PFSK-1 (cell line): ENCODE measurements at regions not wholly inside any gene's neighbourhood (a gene's known extent, or its start where the extent isn't known, plus 50 kb on each side); places are given as distances from the start of the nearest gene placed in this dataset.

Experiments
- FOXP2 ChIP-seq: optimal IDR thresholded peaks from 2 replicates; pipeline ENCODE3; 2011; ENCODE audit warnings: borderline replicate concordance, control low read depth, inconsistent platforms; ENCODE audit not compliant: insufficient read depth; ENCODE audit errors: extremely low read length, extremely low read depth
- POLR2AphosphoS5 ChIP-seq: IDR thresholded peaks from 2 replicates; pipeline ENCODE4 v1.6.1; 2012; ENCODE audit warnings: low read depth, mild to moderate bottlenecking, control low read depth, low read length, moderate library complexity
- REST ChIP-seq, 2 experiments: IDR thresholded peaks; 2 replicates each; pipeline versions ENCODE4 v1.6.1 to v1.8.0; 2011 to 2012; ENCODE audit warnings: low read depth in 2 of 2, low read length in 2 of 2, control low read depth in 1 of 2, inconsistent platforms in 1 of 2, mild to moderate bottlenecking in 1 of 2, moderate library complexity in 1 of 2; ENCODE audit not compliant: insufficient read depth in 1 of 2
- SIN3A ChIP-seq: IDR thresholded peaks from 2 replicates; pipeline ENCODE4 v1.6.1; 2012; ENCODE audit warnings: mild to moderate bottlenecking, low read length, moderate library complexity, borderline replicate concordance; ENCODE audit not compliant: insufficient read depth
- TAF1 ChIP-seq: IDR thresholded peaks from 2 replicates; pipeline ENCODE4 v1.6.1; 2012; ENCODE audit warnings: low read length, control low read depth, borderline replicate concordance; ENCODE audit not compliant: insufficient read depth

GRCh38 chr9:110083866-110084265 lies 124.1 kb downstream of the C9orf152 start:
- TF ChIP-seq POLR2AphosphoS5 (no peak), REST (IDR thresholded peaks at IDR 0.05; ENCODE audit: insufficient read depth in 1 of 2, low read depth in 2 of 2, low read length in 2 of 2) (no peak), SIN3A (no peak), FOXP2 (no peak), TAF1 (no peak)

GRCh38 chr9:110086537-110086936 lies 121.4 kb downstream of the C9orf152 start:
- TF ChIP-seq TAF1 (no peak), SIN3A (no peak), FOXP2 (no peak), POLR2AphosphoS5 (no peak), REST (IDR thresholded peaks at IDR 0.05; ENCODE audit: insufficient read depth in 1 of 2, low read depth in 2 of 2, low read length in 2 of 2) (no peak)

GRCh38 chr9:110087605-110088004 lies 120.4 kb downstream of the C9orf152 start:
- TF ChIP-seq REST (IDR thresholded peaks at IDR 0.05; ENCODE audit: insufficient read depth in 1 of 2, low read depth in 2 of 2, low read length in 2 of 2) (no peak), SIN3A (no peak), POLR2AphosphoS5 (no peak), TAF1 (no peak), FOXP2 (no peak)

- TF ChIP-seq REST (IDR thresholded peaks at IDR 0.05; ENCODE audit: insufficient read depth in 1 of 2, low read depth in 2 of 2, low read length in 2 of 2): no peak
- TF ChIP-seq POLR2AphosphoS5: no peak
- no peak for TF ChIP-seq TAF1
- no peak for TF ChIP-seq FOXP2
- TF ChIP-seq SIN3A: no peak
These were observed 119.9 kb downstream of the C9orf152 start for GRCh38 chr9:110088099-110088498.

- TF ChIP-seq TAF1 (no peak), SIN3A (no peak), POLR2AphosphoS5 (no peak), REST (IDR thresholded peaks at IDR 0.05; ENCODE audit: insufficient read depth in 1 of 2, low read depth in 2 of 2, low read length in 2 of 2) (no peak), FOXP2 (no peak)
These were observed 118.1 kb downstream of the C9orf152 start for GRCh38 chr9:110089681-110090370.
